ENCODE measurements at regions not wholly inside any gene's neighbourhood (a gene's known extent, or its start where the extent isn't known, plus 50 kb on each side); places are given as distances from the start of the nearest gene placed in this dataset.

- H3K4me1 Mint-ChIP-seq: no peaks in the 10 kb centered on the region
- no peak overlapping the region for H3K4me3 Mint-ChIP-seq
- no peak overlapping the region for H3K27ac Mint-ChIP-seq
- H3K27me3 Mint-ChIP-seq (ENCODE audit: low read depth in 3 of 3): peaks cover 0 to 7% (median 3%) of the 10 kb centered on the region in 3 donors
- H3K36me3 Mint-ChIP-seq: no peaks in the 10 kb centered on the region
- no peak for DNase-seq
- peaks cover 3 to 14% (median 4%) of the 10 kb centered on the region in 6 donors for H3K9me3 Mint-ChIP-seq
Measured at GRCh38 chr7:54701982-54702381, 57.0 kb downstream of the SEC61G start.

- Mint-ChIP-seq H3K27me3 (ENCODE audit: low read depth in 3 of 3) (peaks cover 0 to 7% (median 3%) of the 10 kb centered on the region in 3 donors), H3K36me3 (no peaks in the 10 kb centered on the region), H3K27ac (no peak overlapping the region), H3K4me1 (no peaks in the 10 kb centered on the region), H3K4me3 (no peak overlapping the region), H3K9me3 (peaks cover 0 to 6% (median 4%) of the 10 kb centered on the region in 6 donors)
- DNase-seq: no peak
Measured at GRCh38 chr7:54699715-54700114, 59.3 kb downstream of the SEC61G start.

- Mint-ChIP-seq H3K4me3 (no peak overlapping the region), H3K9me3 (peaks cover 0 to 5% (median 0%) of the 10 kb centered on the region in 6 donors), H3K27ac (no peak overlapping the region), H3K27me3 (ENCODE audit: low read depth in 3 of 3) (peaks cover 0 to 3% (median 0%) of the 10 kb centered on the region in 3 donors), H3K4me1 (no peaks in the 10 kb centered on the region), H3K36me3 (no peaks in the 10 kb centered on the region)
- no peak for DNase-seq
Measured at GRCh38 chr7:54697659-54698186, 61.3 kb downstream of the SEC61G start.

DNA sequence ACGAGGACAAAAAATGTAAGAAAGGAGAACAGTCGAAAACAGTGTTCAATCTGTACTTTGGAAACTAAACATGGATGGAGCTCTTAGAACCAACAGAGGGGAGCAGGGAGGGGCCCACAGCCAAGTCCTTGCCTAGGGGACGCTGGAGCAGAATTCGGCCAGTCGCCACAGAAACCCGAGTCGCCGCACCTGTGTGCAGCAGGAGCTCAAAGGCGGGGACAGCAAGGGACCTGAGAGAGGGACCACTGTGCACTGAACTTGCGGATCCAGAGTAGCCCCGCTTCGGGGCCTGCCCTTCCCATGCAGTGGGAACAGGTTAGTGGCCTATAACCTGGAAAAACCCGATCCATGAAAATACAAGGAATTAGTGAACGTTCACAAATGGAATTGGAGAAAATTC is 68.1 kb downstream of the SEC61G start:
- Mint-ChIP-seq H3K27me3 (ENCODE audit: low read depth in 3 of 3) (peaks cover 0 to 2% (median 0%) of the 10 kb centered on the region in 3 donors), H3K9me3 (peaks cover 0 to 9% (median 3%) of the 10 kb centered on the region in 6 donors), H3K4me1 (no peaks in the 10 kb centered on the region), H3K27ac (no peak overlapping the region), H3K36me3 (no peaks in the 10 kb centered on the region), H3K4me3 (no peak overlapping the region)
- no peak for DNase-seq

DNA sequence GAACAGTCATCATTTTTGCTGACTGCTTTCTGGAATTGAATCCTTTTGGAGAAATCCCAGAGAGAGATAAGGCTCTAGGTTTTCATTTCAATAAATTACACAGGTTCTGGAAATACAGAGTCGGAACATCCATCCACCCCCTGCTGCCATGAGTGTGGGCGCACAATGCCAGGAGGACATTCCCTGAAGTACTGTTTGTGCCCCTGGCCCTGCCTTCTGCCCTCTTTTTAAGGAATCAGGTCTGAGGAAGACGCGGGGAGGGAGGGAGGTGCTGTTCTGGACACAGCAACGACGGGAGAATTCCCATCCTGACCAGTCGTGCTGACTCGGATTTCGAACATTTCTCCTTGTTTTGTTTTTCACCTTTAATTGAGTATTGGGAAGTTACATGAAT is 69.0 kb downstream of the SEC61G start:
- no peaks in the 10 kb centered on the region for H3K4me1 Mint-ChIP-seq
- H3K27me3 Mint-ChIP-seq (ENCODE audit: low read depth in 3 of 3): peaks cover 0 to 2% (median 0%) of the 10 kb centered on the region in 3 donors
- peaks cover 0 to 9% (median 3%) of the 10 kb centered on the region in 6 donors for H3K9me3 Mint-ChIP-seq
- H3K36me3 Mint-ChIP-seq: no peaks in the 10 kb centered on the region
- no peak overlapping the region for H3K4me3 Mint-ChIP-seq
- DNase-seq: no peak
- H3K27ac Mint-ChIP-seq: no peak overlapping the region

GRCh38 chr7:54689394-54690049 is 69.5 kb downstream of the SEC61G start:
- Mint-ChIP-seq H3K9me3 (peaks cover 0 to 9% (median 5%) of the 10 kb centered on the region in 6 donors), H3K36me3 (no peaks in the 10 kb centered on the region), H3K4me3 (no peak overlapping the region), H3K27ac (no peak overlapping the region), H3K27me3 (ENCODE audit: low read depth in 3 of 3) (peaks cover 0 to 5% (median 1%) of the 10 kb centered on the region in 3 donors), H3K4me1 (no peaks in the 10 kb centered on the region)
- no peak for DNase-seq

DNA sequence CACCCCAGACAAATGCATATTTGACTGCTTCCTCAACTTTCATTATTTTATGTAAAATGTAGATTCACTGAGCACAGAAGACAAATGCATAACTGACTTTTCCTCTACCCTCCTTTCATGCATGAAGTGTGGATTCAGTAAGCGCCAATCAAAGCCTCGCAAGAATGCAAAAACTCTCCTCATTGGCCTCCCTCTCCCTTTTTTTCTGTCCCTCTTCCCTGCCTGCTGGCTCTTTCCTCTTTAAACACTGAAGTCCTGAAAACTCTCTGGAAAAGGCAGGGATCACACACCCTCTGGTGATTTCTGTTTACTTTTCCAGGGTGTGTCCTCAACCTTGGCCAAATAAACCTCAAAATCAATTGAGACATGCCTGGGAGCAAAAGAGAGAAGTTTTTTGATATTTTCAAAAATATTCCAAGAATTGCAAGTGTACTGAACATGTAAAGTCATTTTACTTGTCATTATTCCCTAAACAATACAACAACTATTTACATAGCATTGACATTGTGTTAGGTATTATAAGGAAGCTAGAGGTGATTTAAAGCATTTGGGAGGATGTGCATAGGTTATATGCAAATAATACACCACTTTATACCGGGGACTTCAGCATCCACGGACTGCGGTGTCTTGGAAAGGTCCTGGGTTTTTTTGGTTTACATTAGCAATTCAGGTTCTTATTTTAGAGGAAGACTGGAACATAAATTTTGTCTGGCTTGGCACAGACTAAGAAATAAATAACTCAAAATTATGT is 71.4 kb downstream of the SEC61G start:
- Mint-ChIP-seq H3K27ac (no peak overlapping the region), H3K4me1 (no peaks in the 10 kb centered on the region), H3K36me3 (no peaks in the 10 kb centered on the region)

DNA sequence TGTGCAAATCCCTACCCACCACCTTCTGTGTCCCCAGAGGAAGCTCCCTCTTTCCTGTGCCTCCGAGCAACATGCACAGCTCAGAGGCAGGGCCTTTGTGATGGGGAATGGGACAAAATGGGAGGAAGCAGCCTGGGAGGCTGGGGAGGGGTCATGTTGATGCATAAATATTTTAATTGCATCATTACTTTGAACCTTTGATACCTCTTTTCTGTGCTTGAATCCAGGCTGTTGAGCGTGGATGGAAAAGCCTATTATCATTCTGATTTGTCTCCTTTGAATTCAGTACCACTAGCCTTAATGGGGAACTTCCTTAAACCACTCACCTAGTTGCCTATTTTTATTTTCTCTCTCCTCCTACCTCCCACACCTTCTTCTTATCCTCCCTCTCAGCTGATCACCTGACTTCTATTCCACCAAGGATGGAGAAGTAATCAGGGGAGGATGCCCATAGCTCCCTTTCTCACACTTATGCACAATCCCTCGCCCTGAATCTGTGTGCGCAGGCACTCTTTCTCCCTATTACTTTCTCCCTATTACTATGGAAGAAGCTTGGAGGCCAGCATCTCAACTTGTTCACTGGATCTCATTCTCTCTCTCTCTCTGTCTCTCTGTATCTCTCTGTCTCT is 78.5 kb downstream of the SEC61G start:
- Mint-ChIP-seq H3K27me3 (ENCODE audit: low read depth in 3 of 3) (peaks cover 1 to 2% (median 2%) of the 10 kb centered on the region in 3 donors), H3K4me3 (no peak overlapping the region), H3K9me3 (peaks cover 0 to 17% (median 4%) of the 10 kb centered on the region in 6 donors), H3K27ac (no peak overlapping the region), H3K36me3 (no peaks in the 10 kb centered on the region), H3K4me1 (no peaks in the 10 kb centered on the region)
- DNase-seq: no peak

More for the DNA sequence above, 71.4 kb downstream of the SEC61G start:
- Mint-ChIP-seq H3K27me3 (ENCODE audit: low read depth in 3 of 3) (peaks cover 0 to 5% (median 1%) of the 10 kb centered on the region in 3 donors), H3K4me3 (no peak overlapping the region), H3K9me3 (peaks cover 0 to 9% (median 4%) of the 10 kb centered on the region in 6 donors)
- no peak for DNase-seq

- no peak overlapping the region for H3K4me3 Mint-ChIP-seq
- peaks cover 0 to 12% (median 4%) of the 10 kb centered on the region in 6 donors for H3K9me3 Mint-ChIP-seq
- H3K4me1 Mint-ChIP-seq: no peaks in the 10 kb centered on the region
- peaks cover 0 to 2% (median 0%) of the 10 kb centered on the region in 3 donors for H3K27me3 Mint-ChIP-seq (ENCODE audit: low read depth in 3 of 3)
- no peaks in the 10 kb centered on the region for H3K36me3 Mint-ChIP-seq
- H3K27ac Mint-ChIP-seq: no peak overlapping the region
- no peak for DNase-seq
Measured at GRCh38 chr7:54679490-54679817, 79.6 kb downstream of the SEC61G start.

DNA sequence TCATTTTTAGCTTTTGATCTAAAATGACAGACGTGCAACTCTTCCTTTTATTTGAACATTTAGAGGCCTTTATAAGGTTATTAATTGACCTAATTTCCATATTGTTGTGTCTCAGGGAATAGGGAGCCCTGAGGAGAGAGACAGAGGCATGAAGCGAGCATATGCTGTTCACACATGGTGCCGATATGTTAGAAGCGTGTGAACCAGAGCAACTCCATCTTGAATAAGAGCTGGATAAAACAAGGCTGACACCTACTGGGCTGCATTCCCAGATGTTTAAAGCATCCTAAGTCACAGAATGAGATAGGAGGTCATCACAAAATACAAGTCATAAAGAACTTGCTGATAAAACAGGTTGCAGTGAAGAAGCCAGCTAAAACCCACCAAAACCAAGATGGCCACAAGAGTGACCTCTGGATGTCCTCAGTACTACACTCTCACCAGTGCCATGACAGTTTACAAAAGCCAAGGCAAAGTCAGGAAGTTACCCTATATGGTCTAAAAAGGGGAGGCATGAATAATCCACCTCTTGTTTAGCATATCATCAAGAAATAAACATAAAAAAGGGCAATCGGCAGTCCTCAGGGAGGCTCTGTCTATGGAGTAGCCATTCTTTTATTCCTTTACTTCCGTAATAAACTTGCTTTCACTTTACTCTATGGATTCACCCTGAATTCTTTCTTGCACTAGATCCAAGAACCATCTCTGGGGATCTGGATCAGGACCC is 80.1 kb downstream of the SEC61G start:
- DNase-seq: no peak
- Mint-ChIP-seq H3K9me3 (peaks cover 0 to 14% (median 4%) of the 10 kb centered on the region in 6 donors), H3K4me1 (no peaks in the 10 kb centered on the region), H3K4me3 (no peak overlapping the region), H3K27me3 (ENCODE audit: low read depth in 3 of 3) (peaks cover 0 to 2% (median 0%) of the 10 kb centered on the region in 3 donors), H3K36me3 (no peaks in the 10 kb centered on the region), H3K27ac (no peak overlapping the region)

GRCh38 chr7:54674891-54675290 is 84.1 kb downstream of the SEC61G start:
- Mint-ChIP-seq H3K27me3 (ENCODE audit: low read depth in 3 of 3) (peaks cover 0 to 2% (median 0%) of the 10 kb centered on the region in 3 donors), H3K27ac (no peak overlapping the region), H3K36me3 (no peaks in the 10 kb centered on the region), H3K4me1 (no peaks in the 10 kb centered on the region), H3K4me3 (no peak overlapping the region), H3K9me3 (peaks cover 0 to 8% (median 3%) of the 10 kb centered on the region in 6 donors)
- no peak for DNase-seq

DNA sequence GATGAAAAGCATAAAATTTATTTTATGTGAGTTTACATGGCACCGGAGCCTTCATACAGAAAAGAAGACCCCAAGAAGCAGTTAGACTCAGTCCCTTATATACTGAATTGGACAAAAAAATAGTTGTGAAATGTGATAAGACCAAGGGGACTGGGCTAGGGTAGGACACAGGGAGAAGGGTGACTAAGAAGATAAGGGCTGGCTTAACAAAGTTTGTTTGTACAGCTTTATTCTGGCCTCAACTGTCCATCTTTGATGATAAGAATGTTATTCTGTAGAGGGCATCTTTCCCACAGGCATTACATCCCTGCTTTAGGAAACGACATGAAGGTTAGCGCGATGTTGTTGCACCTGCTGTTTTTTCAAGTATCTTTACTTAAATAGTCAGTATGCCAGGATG is 86.5 kb downstream of the SEC61G start:
- no peak overlapping the region for H3K4me3 Mint-ChIP-seq
- DNase-seq: no peak
- H3K27me3 Mint-ChIP-seq (ENCODE audit: low read depth in 3 of 3): peaks cover 0 to 2% (median 0%) of the 10 kb centered on the region in 3 donors
- no peaks in the 10 kb centered on the region for H3K4me1 Mint-ChIP-seq
- peaks cover 0 to 7% (median 3%) of the 10 kb centered on the region in 6 donors for H3K9me3 Mint-ChIP-seq
- H3K36me3 Mint-ChIP-seq: no peaks in the 10 kb centered on the region
- H3K27ac Mint-ChIP-seq: no peak overlapping the region

Data from immature natural killer cell (primary cell).